A673 (cell line): ENCODE measurements at regions not wholly inside any gene's neighbourhood (a gene's known extent, or its start where the extent isn't known, plus 50 kb on each side); places are given as distances from the start of the nearest gene placed in this dataset.
"Not testable (repeated sequence)": the region's sequence is repeated elsewhere in the genome, so short reads cannot be mapped to it uniquely, and the experiment has no call there.

Experiments used
- CTCF ChIP-seq: fragments of 300-800, 200-600 bp; sonication (generic); conservative IDR thresholded peaks from 2 replicates; pipeline ENCODE4 v1.5.1; 2017; ENCODE audit warnings: low read depth, mild to moderate bottlenecking, antibody characterized with exemption, low read length, moderate library complexity, mixed read lengths
- EZH2 ChIP-seq: fragments of 200-600 bp; sonication (generic); IDR thresholded peaks from 2 replicates; pipeline ENCODE4 v1.6.1; 2017; ENCODE audit warnings: borderline replicate concordance, low read depth, mild to moderate bottlenecking, mixed read lengths, antibody characterized with exemption, low read length; ENCODE audit not compliant: poor library complexity, severe bottlenecking

DNA sequence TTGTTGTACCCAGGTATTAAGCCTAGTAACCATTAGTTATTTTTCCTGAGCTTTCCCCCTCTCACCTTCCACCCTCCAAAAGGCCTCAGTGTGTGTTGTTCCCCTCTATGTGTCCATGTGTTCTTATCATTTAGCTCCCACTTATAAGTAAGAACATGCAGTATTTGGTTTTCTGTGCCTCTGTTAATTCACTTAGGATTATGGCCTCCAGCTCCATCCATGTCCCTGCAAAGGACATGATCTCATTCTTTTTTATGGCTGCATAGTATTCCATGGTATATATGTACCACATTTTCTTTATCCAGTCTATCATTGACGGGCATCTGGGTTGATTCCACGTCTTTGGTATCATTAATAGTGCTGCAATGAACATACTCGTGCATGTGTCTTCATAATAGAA is 560.3 kb downstream of the TMEM114 start:
- not testable (repeated sequence) for TF ChIP-seq CTCF, EZH2
